GM21619 (cell line): ENCODE measurements at regions not wholly inside any gene's neighbourhood (a gene's known extent, or its start where the extent isn't known, plus 50 kb on each side); places are given as distances from the start of the nearest gene placed in this dataset.

Source experiments
- ATAC-seq: cut with Tn5 transposase; IDR thresholded peaks from one replicate; pipeline ENCODE4 v1.9.1; 2021; ENCODE audit not compliant: unreplicated experiment

DNA sequence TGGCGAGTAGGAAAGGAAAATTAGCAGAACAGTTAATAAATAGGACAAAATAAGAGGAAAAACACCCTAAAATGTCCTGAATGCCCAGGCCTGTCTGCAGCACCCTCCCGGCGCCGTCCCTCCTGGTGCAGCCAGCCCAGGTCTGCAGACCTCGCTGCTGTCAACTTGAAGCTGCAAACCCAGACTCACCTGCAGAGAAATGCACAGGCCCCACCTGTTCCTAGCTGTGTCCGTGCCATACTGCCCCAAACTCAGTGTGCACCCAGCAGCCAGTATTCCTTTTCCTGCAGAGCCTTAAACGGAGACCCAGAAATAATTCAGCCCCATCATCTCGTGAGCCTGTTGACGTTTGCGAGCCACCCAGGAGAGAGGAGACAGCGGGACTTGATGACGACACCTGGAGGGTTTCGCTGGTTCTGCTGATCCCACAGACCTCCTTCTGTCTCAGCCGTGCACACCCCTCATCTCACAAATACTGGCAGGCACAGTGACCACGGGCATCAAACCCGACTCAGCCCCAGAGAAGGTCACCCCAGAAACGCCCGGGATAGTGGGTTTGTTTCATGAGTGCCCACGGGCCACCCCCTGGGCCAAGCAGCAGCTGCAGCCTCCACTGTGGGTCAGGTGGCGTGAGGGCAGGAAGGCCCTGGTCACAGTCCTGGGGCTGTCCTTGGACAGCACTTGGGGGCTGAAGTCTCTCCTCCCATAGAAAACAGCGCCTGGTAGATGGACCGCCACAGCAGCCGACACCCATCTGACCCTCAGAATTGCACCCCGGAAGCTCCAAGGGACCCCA, 239.5 kb upstream of the SALL3 start:
- ATAC-seq, result no peak

DNA sequence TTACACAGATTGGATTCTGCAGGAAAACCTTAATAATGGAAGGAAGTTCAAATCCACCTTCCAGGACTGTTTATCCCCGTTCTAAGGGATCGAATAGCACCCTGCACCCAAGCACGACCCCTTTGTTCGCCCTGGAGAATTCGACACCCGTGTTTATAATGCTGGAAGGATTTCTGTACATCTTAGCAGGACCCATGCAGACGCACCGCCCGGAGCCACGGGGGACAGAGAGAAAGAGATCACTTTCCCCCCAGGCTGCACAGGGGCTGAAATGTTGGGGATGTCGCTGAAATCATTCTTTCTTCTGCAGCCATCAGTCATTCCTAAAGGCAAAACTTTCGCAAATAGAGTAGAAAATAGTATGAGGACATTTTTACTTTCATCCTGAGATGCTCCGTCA, 238.7 kb upstream of the SALL3 start:
- no peak for ATAC-seq

DNA sequence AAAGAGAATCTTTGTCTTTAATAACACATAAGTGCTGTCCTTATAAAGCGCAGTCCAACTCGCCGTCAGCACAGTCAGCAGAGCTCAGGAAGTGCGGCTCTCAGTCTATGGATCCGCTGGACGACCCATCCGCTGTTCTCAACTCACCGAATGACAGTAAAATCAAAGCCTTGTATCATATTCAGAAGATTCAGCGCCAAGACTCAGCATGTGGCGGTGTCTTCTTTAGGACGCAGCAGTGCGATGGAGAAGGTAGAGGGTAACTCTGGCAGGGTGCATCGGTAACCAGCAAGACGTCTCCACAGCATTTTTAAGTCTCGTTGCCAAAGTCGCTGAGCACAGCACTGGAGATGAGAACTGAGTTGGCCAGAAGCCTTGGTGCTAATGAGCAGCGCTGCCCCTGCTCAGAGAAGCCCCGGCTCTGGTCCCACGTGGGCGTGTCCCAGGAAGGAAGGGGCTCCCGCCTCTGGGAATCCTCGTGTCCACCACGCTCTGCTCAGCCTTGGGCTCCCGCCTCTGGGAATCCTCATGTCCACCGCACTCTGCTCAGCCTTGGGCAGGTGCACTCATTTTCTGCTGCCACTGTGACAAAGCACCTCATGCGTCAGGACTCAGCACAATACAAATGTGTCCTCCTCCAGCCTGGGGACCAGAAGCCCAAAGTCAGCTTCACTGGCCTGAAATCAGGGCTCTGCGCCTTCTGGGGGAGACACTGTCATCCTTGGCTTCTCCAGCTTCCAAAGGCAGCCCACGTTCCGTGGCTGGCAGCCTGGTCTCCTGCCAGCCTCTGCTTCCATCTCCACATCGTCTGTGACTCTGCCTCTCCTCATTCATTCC, 238.0 kb upstream of the SALL3 start:
- ATAC-seq, result no peak

DNA sequence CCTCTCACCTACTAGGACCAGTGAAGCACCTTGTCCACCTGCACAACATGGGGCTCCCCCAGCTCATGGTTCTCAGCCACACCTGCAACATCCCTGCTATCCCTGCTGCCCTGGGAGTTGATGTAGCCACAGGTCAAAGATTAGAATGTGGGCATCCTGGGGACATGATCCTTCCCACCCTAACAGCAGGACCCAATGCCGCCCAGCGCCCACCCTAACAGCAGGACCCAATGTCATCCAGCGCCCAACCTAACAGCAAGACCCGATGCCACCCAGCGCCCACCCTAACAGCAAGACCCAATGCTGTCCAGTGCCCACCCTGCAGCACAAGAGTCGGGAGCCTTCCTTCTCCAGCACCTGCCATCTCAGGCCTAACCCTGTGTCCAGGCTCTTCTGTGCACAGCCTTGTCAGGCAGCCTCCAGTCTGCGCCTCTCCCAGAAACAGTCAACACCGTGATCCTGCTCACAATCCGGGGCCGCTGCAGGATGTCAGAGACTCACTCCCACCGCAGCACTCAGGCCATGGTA, 237.3 kb upstream of the SALL3 start:
- no peak for ATAC-seq

DNA sequence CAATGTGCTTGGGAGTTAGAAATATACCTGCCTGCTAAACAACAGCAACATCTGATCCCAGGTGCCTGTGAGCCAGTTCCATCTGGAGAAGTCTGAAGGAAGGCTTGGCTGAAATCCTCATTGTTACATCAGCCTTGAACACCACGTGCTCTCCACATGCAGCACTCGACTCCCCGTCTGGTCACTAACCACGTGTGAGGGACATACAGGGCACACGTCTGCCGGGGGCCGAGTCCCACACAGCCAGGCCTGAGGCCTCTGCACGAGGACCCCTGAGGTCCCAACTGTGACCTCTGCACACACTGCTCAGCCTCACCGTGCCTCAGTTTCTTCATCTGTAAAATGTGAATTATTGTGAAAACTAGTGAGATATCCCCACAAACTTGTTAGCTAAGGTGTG, 236.5 kb upstream of the SALL3 start:
- no peak for ATAC-seq

DNA sequence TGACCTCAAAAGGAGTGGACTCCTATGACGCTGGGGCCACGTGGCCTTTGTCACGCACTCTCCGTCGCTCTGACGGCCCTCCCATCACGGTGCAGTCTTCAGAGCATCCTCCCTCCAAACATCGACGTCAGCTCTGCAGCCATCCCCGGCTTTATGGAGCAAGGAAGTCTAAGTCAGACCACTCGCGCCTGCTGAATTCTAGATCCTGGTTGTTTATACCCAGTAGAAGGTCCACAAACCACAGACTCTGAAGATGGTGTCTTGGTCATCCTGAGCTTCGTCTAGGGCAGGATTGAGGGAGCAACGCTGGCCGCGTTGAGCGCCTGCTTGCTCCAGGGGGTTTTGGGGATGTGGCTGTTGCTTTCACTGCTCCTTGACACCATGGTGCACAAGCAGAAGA, 228.0 kb upstream of the SALL3 start:
- no peak for ATAC-seq

DNA sequence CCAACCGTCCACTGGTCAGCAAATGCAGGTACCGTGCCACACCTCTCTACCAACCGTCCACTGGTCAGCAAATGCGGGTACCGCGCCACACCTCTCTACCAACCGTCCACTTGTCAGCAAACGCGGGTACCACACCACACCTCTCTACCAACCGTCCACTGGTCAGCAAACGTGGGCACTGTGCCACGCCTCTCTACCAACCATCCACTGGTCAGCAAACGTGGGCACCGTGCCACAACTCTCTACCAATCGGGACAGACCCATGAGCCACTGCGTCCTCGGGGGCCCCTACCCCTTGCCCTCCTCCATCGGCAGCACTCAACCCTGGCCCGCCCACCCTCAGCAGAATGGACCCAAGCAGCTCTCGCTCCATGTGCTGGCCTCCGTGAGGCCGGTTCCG, 226.4 kb upstream of the SALL3 start:
- no peak for ATAC-seq

DNA sequence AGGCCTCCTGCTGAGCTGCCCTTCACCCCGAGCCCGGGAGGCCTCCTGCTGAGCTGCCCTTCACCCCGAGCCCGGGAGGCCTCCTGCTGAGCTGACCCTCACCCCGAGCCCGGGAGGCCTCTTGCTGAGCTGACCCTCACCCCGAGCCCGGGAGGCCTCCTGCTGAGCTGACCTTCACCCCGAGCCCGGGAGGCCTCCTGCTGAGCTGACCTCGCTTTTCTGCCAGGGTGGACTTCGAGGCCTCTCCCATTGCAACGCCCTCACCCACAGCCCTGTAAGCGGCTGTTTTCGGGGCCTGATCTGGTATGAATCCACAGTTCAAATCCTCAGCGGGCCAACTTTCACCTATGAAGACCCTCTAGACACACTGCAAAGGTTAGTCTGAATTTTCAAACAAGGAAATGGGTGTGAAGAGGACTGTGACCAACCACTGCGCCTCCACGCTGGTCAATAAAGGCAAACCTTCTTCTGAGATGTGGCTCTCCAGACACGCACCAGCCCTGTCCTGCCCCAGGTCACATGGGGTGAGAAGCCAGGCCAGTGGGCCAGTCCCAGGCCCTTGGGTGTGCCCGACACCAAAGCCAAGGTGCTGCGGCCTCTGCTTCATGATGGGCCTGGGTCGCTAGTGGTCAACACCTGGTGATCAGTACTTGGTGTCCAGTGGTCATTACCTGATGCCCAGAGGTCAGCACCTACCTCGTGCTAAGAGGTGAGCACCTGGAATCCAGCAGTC, 225.1 kb upstream of the SALL3 start:
- ATAC-seq, result no peak

DNA sequence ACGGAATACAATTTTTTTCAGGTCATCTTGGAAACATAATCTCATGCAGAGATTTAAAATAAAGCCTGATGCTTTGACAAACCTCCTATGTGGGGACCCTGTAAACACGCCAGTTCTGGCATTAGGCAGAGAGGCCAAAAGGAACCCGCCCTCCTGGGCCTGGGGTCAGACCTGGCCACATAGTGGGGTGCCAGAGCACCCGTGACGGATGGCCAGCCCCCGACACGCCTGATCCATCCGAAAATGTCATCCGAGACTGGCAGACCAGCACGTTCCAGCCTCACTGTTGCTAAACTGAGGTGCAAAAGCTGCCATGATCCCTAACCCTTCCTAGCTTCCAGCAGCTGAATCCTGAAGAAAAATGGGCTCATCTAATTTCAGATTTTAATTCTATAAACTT, 222.6 kb upstream of the SALL3 start:
- no peak for ATAC-seq

DNA sequence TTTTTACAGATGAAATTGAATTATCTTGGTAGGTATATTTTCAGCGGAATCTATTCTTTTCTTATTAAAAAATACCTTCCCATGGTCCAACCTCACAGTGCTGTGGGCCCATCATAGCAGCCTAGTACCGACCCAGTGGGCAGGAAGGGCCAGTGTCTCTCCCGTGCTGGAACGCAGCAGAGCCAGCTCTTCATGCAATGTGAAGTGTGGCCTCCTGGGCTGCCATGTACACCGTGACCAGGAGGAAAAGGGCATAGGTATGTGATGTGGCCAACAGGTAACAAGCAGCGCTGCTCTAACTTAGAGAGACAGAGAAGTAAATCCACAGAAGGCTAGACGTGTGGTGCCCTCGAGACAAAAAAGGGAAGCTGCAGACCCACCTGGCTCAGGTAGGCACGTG, 221.1 kb upstream of the SALL3 start:
- ATAC-seq, result no peak

DNA sequence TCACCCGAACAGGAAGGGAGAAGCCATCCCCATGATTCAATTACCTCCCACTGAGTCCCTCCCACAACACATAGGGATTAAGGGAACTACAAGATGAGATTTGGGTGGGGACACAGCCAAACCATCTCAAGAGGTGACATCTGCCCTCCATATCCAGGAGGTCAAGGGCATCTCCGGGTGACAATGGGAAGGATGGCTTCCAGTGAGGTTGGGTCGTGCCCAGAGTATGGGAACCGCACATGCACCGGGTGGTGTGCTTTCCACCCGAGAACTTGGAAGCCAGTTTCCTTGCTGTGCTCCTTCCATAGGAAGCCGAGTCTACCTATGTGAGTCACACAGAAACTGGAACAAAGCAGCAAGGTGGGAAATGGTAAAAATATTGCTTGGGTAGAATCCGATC, 216.9 kb upstream of the SALL3 start:
- no peak for ATAC-seq

DNA sequence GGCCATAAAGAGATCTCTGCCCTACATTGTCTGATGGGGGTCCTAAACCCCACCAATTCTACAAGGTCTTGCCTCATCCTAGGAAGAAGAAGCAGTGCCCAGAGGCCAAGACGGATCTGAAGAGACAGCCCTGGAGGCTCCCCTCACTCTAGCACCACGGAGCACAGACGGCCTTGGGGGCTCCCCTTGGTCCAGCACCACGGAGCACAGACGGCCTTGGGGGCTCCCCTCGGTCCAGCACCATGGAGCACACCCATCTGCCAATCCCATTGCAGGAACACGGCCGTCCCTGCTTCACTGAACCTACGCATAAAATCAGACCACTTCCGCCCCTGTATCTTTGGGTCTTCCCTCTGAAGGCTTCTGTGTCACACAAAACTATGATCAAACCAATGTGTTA, 215.1 kb upstream of the SALL3 start:
- no peak for ATAC-seq

DNA sequence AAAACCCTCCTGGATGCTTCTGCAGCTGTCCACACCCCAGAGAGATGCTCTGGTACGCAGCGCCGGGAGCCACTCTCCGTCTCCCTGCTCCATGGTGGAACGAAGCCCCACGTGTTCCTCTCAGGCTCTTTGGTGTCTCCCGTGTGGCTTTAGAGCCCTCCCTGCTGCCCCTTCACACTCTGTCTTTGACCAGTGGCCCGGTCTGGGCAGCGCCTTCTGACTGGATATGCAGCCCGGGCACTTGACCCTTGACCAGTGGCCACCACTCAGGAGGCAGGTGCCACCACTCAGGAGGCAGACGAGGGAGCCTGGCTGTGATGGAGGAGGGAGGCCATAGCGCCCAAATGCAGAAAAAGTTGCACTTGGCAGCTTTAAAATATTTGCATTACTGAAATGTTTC, 214.5 kb upstream of the SALL3 start:
- ATAC-seq, result no peak

DNA sequence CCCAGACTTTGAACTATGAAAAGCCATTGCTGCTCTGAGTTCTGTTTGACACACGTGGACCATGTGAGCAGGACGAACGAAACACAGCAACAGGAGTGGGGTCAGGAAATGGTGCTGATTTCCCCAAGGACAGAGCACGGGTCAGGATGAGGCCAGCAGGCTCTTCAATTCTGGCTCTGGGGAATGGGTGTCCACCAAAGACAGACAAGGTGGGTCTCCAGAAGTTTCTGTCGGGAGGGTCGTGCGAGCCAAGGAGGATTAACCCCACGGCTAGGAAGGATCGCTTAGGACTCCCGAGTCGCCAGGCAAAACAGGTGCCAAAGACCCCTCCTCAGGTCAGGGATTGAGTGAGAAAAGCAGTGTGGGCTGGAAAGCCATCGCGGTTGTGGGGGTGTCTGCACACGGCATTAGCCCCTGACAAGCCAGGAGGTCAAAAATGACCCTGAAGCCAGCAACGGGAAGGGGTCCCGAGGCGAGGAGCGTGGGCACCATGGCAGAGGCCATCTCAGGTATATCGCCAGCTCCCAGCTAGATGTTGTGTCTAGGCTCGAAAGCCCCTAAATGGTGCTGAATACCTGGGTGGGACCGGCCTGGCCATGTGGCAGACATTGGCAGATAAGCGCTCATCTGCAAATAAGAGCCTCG, 213.9 kb upstream of the SALL3 start:
- ATAC-seq, result no peak

DNA sequence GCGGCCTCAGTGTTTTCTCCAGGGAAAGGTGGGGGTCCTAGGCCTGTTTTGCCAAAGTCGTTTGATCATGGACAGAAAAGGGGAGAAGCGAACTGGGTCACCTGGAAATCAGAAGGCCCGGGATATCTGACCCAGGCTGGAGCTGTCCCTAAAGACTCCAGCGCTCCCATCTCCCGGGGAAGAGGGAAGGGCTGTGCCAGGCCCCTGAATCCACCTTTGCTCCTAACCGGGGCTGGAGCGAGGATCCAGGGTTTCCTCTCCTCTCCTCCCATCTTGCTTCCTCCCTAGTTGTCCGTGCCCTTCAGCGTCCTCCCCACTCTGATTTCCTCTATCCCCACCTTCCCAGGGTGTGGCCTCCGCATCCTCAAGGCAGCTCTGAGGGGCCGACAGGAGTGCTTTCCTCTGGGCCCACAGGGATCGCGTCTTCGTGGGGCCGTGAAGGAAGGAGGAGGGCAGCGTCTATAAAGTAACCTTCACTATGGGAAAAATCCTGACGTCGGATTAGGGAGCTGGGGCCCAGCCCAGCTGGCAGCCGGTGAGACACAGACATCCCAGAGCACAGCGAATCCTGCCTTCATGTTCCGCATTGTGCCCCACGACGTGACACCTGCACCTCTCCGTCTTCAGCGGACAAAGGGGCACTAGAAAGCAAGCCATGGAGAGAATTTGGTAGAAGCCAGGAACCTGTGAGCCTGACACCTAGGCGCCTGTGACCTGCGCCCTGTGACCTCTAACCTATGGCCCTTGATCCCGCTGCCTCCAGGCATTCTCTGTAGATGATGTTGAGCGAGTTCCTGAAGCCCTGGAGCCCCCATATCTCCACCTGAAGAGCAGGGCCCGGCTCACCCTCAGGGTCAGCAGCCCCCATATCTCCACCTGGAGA, 212.7 kb upstream of the SALL3 start:
- ATAC-seq, result no peak

DNA sequence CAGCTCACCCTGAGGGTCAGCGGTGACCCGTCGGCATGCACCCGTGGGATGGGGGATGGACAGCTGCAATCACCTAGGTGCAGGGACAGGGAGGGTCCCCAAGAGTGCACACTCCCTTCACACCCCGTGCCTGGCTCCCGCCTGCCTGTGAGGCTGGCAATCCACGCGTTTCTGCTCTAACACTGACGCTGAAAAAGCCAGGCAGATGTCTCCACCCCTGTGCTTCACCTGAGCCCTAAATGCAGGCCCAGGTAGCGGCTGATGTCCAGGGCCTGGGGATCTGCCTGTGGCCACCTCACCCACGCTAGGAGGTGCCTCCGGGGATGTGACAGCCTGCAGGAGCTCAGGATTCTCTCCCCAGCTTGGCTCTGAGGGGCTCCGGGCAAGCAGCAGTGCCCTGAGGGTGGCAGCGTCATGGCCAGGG, 212.0 kb upstream of the SALL3 start:
- no peak for ATAC-seq

DNA sequence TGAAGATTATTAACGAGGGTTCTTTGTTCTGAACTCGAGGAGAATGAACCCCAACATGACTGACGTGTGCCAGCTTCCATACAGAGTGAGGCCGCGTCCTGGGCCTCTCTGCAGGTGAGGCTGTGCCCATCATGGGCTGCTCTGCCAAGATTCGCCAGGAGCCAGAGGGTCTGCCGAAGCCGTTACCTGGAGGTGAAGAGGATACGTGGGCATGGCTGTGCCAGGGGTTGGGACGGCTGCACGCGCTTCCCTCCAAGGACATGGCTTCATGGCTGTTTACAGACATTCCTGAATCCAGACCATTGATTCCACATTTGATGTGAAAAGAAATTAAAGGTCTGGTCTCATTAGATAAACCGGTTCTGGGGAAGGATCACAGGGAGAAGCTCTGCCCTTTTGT, 211.4 kb upstream of the SALL3 start:
- no peak for ATAC-seq

DNA sequence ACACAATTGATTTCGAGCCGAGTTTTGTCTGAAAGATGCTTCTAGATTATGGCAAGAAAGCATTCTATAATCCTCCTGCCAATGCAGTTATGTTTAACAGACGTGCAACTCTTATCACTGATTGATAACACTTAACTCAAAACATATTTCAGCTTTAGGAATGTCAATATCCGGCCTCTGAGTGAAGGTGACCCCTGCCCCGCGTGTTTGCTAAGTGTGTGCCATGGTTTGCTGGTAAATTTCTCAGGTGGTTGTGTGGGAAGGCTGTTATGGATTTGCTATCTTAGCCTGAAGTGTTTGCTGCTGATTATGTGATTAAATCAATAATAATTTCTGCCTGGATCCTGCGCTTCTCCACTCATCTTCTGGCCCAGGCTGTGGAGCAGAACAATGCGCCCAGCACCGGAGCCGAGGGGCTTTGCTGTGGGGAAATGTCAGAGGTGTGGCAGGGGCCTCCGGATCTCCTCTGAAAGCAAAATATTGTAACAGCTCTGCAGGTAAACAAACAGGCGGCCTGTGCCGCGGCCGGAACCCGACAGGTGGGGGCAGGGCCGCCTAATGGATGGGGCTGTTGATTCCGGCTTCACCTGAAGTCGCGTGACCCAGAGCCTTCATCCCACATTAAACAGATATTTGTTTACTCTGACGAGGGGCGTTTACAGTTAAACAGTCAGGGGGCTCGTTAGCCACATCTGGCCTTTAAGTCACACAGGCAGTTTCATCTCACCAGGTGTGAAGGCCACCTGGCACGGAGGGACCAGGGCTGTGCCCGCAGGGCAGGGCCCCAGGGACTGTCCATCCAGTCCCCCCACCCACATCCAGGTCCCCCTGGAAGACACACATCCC, 210.7 kb upstream of the SALL3 start:
- ATAC-seq, result no peak

DNA sequence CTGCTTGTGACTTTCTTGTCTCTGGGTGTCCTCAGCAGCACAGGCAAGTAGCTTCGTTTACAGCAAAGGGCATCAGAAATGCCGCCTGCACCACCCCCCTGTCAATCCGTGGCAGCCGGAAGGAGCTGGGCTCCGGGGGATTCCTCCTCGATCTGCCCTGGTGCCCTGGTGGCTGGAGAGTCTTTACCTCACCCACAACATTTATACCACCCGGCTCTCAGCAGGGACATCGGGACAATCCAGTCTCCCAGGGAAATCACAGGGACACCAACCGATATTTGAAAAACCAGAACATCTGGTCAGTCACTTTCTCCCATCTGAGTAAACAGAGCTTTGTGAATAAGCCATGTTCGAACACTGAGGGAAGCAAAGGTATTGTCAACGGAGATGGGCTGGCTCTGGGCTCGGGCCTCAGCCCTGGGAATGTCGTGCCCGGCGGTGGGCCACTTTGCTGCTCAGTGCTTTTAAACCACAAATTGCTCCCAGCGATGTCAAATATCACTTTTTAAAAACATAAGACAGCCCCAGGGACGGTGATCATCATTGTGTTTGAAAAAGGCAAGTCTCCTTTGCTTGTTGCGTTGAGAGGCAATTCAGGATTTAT, 210.0 kb upstream of the SALL3 start:
- no peak for ATAC-seq
